HG03135 (cell line): ENCODE measurements at regions not wholly inside any gene's neighbourhood (a gene's known extent, or its start where the extent isn't known, plus 50 kb on each side); places are given as distances from the start of the nearest gene placed in this dataset.

ENCODE experiments used
- ATAC-seq: cut with Tn5 transposase; IDR thresholded peaks from one replicate; pipeline ENCODE4 v1.9.1; 2021; ENCODE audit warnings: mild to moderate bottlenecking, moderate library complexity; ENCODE audit not compliant: unreplicated experiment

GRCh38 chr20:39109933-39110818 is 148.0 kb downstream of the DHX35 start:
- ATAC-seq = no peak

DNA sequence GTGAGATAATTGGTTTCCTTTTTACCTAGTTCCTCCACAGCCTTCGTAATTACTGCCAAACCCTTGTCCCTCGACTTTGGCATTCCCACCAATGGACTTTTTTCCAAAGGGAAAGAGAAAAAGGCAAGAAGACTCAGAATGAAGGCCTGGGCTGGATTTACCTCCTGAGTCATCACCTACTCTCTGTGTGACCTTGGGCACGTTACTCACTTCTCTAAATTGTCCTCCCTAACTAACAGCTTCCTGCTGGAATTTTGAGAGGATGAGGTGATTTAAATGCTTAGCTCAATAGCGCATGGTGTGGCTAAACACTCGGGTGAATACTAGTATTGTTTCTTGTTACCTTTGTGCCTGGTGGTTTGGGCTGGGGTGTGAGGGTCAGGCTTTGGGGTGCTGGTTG is 146.6 kb downstream of the DHX35 start:
- ATAC-seq = no peak

DNA sequence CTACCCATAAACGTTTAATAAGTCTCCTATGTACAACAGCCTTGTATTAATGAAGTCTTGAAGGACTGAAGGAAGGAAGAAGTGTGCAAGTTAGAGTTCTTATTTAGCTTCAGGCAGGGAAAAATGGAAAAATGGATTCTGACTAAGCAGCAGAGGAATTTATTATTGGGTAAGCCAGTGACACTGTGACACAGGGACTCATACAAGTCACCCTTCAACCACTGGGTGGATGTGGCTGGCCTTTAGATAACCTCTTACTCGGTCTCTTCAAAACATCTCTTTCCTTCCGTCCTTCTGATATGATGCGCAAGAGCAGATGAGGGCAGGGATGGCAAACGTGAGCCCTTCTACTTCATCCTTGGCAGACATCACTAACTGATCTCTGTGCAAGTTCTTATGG is 145.6 kb downstream of the DHX35 start:
- ATAC-seq = no peak

- ATAC-seq = no peak
These were observed 144.6 kb downstream of the DHX35 start for GRCh38 chr20:39106791-39107190.

- no peak for ATAC-seq
These were observed 143.4 kb downstream of the DHX35 start for GRCh38 chr20:39105551-39105950.

GRCh38 chr20:39103732-39104131 is 141.6 kb downstream of the DHX35 start:
- no peak for ATAC-seq

- ATAC-seq = no peak
These were observed 141.2 kb downstream of the DHX35 start for GRCh38 chr20:39103305-39103704.

GRCh38 chr20:39101895-39102294 is 139.8 kb downstream of the DHX35 start:
- ATAC-seq = no peak

GRCh38 chr20:39100691-39101090 is 138.5 kb downstream of the DHX35 start:
- ATAC-seq = no peak

GRCh38 chr20:39097889-39098288 is 135.7 kb downstream of the DHX35 start:
- no peak for ATAC-seq

- ATAC-seq = no peak
These were observed 133.7 kb downstream of the DHX35 start for GRCh38 chr20:39095870-39096269.

- no peak for ATAC-seq
These were observed 132.2 kb downstream of the DHX35 start for GRCh38 chr20:39094391-39094790.

GRCh38 chr20:39092733-39093410 is 130.7 kb downstream of the DHX35 start:
- ATAC-seq = no peak

- no peak for ATAC-seq
These were observed 128.8 kb downstream of the DHX35 start for GRCh38 chr20:39090906-39091305.

GRCh38 chr20:39089797-39090196 is 127.7 kb downstream of the DHX35 start:
- ATAC-seq = no peak
